ENCODE measurements at regions not wholly inside any gene's neighbourhood (a gene's known extent, or its start where the extent isn't known, plus 50 kb on each side); places are given as distances from the start of the nearest gene placed in this dataset.

DNA sequence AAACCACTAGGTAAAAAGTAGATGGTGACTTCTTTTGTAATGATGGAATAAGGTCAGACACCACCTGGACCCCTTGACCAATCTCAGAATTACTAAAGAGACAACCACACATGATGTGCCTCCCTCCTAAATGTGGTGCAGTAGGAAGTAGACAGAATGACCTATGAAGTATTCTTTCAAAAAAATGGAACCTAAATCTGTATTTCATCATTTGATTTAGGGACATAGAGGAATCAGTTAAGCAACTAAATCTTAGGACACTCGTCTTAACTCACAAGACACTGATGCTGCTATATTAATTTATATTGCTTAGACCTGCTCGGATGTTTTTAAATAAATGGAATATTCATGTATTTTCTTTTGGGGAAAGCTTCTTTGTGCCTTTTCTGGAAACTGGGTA, 80.9 kb upstream of the IRF2BP2 start:
- in situ Hi-C loops (cut with HindIII; ENCODE audit: low pct_unique_long_range_greater_than_20kb, low sequenced_read_pairs), result no loop called here
- TF ChIP-seq, protein P1, sequence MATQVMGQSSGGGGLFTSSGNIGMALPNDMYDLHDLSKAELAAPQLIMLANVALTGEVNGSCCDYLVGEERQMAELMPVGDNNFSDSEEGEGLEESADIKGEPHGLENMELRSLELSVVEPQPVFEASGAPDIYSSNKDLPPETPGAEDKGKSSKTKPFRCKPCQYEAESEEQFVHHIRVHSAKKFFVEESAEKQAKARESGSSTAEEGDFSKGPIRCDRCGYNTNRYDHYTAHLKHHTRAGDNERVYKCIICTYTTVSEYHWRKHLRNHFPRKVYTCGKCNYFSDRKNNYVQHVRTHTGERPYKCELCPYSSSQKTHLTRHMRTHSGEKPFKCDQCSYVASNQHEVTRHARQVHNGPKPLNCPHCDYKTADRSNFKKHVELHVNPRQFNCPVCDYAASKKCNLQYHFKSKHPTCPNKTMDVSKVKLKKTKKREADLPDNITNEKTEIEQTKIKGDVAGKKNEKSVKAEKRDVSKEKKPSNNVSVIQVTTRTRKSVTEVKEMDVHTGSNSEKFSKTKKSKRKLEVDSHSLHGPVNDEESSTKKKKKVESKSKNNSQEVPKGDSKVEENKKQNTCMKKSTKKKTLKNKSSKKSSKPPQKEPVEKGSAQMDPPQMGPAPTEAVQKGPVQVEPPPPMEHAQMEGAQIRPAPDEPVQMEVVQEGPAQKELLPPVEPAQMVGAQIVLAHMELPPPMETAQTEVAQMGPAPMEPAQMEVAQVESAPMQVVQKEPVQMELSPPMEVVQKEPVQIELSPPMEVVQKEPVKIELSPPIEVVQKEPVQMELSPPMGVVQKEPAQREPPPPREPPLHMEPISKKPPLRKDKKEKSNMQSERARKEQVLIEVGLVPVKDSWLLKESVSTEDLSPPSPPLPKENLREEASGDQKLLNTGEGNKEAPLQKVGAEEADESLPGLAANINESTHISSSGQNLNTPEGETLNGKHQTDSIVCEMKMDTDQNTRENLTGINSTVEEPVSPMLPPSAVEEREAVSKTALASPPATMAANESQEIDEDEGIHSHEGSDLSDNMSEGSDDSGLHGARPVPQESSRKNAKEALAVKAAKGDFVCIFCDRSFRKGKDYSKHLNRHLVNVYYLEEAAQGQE (IDR thresholded peaks at IDR 0.05; ENCODE audit: insufficient read depth in 1 of 2, low read depth in 2 of 2, low read length in 1 of 2), result no peak
- H3K36me3 ChIP-seq (ENCODE audit: control insufficient read depth, insufficient read depth, low read length), result no peaks in the 10 kb centered on the region
- no peak overlapping the region for H3K4me3 ChIP-seq (ENCODE audit: low read depth in 2 of 2, low read length in 2 of 2)
- ATAC-seq, result no peak
- CTCF ChIA-PET, result no interaction called here
- peak overlapping the region; percentile 42; the same call in 1 of the 2 replicates for H3K27ac ChIP-seq (ENCODE audit: low read length)
- peaks cover 23% of the 10 kb centered on the region for H3K9me3 ChIP-seq (ENCODE audit: control insufficient read depth, insufficient read depth, low read depth, low read length)
- no peak for DNase-seq (ENCODE audit: low read depth, low spot score)
- intact Hi-C loops (cut with micrococcal nuclease; ENCODE audit: unreplicated experiment), result no loop called here
- no peaks in the 10 kb centered on the region for H3K27me3 ChIP-seq (ENCODE audit: control insufficient read depth, insufficient read depth, low read length)
- no peaks in the 10 kb centered on the region for H3K4me1 ChIP-seq (ENCODE audit: control insufficient read depth, insufficient read depth, low read length)
- no TSS peak for BruUV-seq (replicated peaks)
- POLR2A ChIA-PET, result no interaction called here

DNA sequence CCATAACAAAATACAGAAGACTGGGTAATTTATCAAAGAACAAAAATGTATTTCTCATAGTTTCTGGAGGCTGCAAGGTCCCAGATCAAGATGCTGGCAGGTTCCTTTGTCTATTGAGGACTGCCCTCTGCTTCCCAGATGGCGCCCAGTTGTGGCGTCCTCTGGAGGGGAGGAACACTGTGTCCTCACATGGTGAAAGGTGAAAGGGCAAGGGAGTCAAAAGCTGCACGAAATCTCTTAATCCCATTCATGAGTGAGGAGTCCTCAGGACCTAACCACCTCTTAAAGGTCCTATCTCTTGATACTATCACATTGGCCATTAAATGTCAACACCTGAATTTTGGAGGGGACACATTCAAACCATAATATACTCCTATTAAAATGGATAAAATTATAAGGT, 79.3 kb upstream of the IRF2BP2 start:
- no peak for ATAC-seq
- in situ Hi-C loops (cut with HindIII; ENCODE audit: low pct_unique_long_range_greater_than_20kb, low sequenced_read_pairs), result no loop called here
- CTCF ChIA-PET, result no interaction called here

More for the DNA sequence above, 79.3 kb upstream of the IRF2BP2 start:
- peaks cover 1% of the 10 kb centered on the region for H3K4me1 ChIP-seq (ENCODE audit: control insufficient read depth, insufficient read depth, low read length)
- H3K9me3 ChIP-seq (ENCODE audit: control insufficient read depth, insufficient read depth, low read depth, low read length), result peaks cover 35% of the 10 kb centered on the region
- TF ChIP-seq, protein P1 (IDR thresholded peaks at IDR 0.05; ENCODE audit: insufficient read depth in 1 of 2, low read depth in 2 of 2, low read length in 1 of 2), result no peak
- no peak for TF ChIP-seq SIN3A (IDR thresholded peaks at IDR 0.05; ENCODE audit: borderline replicate concordance, insufficient read depth, low read depth, low read length)
- no peak for TF ChIP-seq TCF7L2 (IDR thresholded peaks at IDR 0.05; ENCODE audit: low read depth, low read length)
- TF ChIP-seq POLR2AphosphoS5 (IDR thresholded peaks at IDR 0.05; ENCODE audit: low read depth, low read length), result no peak
- TF ChIP-seq, protein P2, sequence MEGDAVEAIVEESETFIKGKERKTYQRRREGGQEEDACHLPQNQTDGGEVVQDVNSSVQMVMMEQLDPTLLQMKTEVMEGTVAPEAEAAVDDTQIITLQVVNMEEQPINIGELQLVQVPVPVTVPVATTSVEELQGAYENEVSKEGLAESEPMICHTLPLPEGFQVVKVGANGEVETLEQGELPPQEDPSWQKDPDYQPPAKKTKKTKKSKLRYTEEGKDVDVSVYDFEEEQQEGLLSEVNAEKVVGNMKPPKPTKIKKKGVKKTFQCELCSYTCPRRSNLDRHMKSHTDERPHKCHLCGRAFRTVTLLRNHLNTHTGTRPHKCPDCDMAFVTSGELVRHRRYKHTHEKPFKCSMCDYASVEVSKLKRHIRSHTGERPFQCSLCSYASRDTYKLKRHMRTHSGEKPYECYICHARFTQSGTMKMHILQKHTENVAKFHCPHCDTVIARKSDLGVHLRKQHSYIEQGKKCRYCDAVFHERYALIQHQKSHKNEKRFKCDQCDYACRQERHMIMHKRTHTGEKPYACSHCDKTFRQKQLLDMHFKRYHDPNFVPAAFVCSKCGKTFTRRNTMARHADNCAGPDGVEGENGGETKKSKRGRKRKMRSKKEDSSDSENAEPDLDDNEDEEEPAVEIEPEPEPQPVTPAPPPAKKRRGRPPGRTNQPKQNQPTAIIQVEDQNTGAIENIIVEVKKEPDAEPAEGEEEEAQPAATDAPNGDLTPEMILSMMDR (IDR thresholded peaks at IDR 0.05), result no peak
- no peak overlapping the region for H3K4me3 ChIP-seq (ENCODE audit: low read depth in 2 of 2, low read length in 2 of 2)
- intact Hi-C loops (cut with micrococcal nuclease; ENCODE audit: unreplicated experiment), result no loop called here
- H3K27ac ChIP-seq (ENCODE audit: low read length), result peak overlapping the region; percentile 41; the same call in 1 of the 2 replicates
- BruUV-seq (replicated peaks), result no TSS peak
- POLR2A ChIA-PET, result no interaction called here
- no peaks in the 10 kb centered on the region for H3K36me3 ChIP-seq (ENCODE audit: control insufficient read depth, insufficient read depth, low read length)
- H3K27me3 ChIP-seq (ENCODE audit: control insufficient read depth, insufficient read depth, low read length), result no peaks in the 10 kb centered on the region
- no peak for DNase-seq (ENCODE audit: low read depth, low spot score)

Measured in Panc1 (cell line).